Activated CD4-positive, alpha-beta T cell treated with anti-CD3 and anti-CD28 coated beads, Interleukin-2, amount 50 U/mL, for 16 hours (primary cell): ENCODE measurements at regions not wholly inside any gene's neighbourhood (a gene's known extent, or its start where the extent isn't known, plus 50 kb on each side); places are given as distances from the start of the nearest gene placed in this dataset.

Experiments
- DNase-seq: peaks from one replicate; pipeline ENCODE4 v3.0.0-alpha.2; 2020

DNA sequence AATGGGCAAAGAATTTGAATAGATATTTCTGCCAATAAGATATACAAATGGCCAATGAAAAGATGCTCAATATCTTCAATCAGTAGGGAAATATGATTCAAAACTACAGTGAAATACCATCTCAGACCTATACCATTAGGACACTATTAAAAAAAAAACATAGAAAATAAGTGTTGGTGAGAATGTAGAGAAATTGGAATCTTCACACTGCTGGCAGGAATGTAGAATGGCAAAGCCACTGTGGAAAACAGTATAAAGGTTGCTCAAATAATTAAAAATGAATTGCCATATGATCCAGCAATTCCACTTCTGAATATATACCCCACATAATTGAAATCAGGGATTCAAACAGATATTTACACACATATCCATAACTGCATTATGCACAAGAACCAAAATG, 88.1 kb upstream of the STARD13 start:
- no peak for DNase-seq

DNA sequence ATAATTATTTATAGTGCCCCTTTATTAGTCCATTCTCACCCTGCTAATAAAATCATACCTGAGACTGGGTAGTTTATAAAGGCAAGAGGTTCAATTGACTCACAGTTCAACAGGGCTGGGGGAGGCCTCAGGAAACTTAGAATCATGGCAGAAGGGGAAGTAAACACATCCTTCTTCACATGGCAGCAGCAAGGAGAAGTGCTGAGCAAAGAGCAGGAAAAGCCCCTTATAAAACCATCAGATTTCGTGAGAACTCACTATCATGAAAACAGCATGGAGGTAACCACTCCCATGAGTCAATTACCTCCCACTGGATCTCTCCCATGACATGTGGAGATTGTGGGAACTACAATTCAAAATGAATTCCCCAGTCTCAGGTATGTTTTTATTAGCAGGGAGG, 89.9 kb upstream of the STARD13 start:
- DNase-seq, result no peak

DNA sequence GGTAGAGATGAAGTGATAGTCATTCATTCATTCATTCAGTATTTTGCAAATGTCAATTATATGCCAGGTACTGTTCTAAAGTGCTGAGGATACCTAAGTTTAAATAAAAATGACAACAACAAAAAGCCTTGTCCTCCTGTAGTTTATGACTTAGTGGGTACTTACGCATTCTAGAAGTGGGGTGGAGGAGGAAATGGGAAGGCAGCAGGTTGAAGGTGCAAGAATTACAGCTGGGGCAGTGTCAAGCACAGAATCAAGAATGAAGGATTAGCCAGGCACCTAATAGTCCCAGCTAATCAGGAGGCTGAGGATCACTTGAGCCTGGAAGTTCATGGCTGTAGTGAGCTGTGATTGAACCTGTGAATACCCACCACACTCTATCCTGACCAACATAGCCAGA, 90.7 kb upstream of the STARD13 start:
- DNase-seq, result no peak

DNA sequence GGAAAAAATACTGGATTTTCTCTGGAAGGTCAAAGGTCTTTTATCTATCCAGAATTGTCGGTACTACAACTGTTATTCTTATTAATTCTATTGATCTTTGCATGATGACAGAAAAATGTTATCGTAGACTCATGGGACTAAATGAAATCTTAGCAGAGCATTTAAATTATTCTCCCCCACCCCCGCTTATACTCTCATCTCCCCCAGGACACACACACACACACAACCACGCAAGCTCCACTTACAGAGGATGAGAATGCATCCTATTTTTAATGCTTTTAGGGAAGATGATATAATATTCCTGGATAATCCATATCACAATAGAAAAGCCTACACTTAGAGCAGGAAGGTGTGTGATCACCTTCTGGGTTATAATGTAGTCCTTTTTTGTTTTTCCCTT, 91.9 kb upstream of the STARD13 start:
- no peak for DNase-seq

DNA sequence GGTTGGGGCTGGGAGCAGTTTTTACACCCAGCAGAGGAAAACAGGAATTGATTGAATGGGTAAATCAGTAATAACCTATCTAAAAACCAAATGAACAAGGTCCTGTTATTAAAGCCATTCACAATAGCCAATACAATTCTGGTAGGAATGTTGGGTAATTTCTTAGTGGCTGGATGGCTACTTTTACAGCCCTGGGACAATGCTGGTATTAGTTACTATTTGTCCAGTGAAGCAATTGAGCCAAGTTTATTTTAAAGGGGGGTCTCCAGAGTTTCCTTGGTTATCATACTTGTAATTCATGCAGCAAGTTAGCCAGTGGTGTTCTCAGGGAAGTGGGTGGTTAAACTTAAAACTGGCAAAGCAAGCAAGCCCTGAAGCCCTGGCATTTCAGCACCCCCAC, 92.3 kb upstream of the STARD13 start:
- no peak for DNase-seq

DNA sequence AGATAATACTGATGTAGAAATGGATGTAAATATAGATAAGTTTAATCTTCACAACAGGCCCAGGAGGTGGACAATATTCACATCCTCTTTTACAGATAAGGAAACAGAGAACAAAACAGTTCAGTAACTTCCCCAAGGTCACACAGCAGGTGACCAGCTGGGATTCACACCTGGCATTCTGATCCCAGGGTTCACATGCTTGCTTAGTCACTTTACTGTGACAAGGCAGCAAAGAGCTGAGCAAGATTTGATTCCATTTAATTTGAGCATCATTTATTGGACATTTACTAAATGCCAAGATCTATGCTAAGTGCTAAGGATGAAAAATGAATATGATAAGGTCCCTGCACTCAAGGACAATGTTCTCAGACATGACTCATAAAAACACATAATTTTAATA, 94.1 kb upstream of the STARD13 start:
- no peak for DNase-seq

DNA sequence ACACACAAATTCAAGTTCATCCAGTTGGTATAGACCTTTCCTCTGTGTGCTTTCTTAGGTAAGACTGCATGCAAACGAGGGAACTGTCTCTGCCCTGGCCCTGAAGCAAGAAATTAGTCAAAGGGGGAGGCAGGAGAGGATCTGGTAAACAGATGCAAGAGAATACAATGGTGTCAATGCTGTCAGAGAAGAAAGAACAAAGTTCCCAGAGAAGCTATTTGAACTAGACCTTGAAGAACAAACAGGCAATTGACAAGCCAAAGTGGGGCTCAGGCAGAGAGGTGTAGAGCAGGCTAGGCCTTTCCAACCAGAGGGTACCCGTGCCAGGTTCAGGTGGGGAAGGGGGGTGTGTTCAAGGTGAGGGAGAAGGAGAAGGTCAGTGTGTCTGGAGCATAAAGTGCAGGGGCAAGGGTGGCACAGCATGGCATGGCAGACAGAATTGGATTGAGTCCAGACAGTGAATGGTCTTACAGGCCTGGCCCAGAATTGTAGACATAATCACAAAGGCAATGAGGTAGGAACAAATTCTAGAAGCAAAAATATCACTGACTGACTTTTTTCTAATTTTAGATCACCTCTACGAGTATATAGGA, 95.0 kb upstream of the STARD13 start:
- no peak for DNase-seq

DNA sequence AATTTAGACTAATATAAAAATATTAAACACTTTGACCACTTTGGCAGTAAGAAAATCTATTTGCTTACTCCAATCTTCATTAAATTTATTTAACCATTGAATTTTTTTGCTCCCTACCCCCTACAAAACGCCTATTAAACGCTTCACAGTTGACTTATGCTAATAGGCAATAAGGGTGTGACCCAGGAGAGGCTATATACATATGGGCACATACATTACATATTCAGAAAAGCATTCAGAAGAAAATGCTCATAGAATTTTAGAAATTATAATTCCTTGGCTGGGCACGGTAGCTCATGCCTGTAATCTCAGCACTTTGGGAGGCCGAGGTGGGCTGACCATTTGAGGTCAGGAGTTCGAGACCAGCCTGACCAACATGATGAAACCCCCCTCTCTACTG, 95.6 kb upstream of the STARD13 start:
- DNase-seq, result no peak

DNA sequence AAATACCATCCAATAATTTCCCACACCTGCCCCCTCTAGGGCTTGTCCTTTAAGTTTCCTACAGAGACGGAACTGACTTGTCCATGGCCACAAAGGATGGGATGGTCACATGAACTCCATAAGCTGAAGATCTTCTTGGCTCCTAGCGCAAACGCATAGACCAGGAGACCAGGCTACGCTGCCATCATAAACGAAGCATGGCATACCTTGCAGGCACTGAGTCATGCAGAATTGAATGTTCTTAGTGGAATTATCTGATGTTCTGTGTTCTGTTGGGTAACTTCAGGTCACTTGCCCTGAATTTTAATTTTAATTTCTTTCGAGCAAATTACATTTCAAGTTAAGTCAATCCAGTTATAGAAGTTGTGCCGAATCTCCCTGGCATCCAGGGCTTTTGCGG, 96.4 kb upstream of the STARD13 start:
- DNase-seq, result no peak

DNA sequence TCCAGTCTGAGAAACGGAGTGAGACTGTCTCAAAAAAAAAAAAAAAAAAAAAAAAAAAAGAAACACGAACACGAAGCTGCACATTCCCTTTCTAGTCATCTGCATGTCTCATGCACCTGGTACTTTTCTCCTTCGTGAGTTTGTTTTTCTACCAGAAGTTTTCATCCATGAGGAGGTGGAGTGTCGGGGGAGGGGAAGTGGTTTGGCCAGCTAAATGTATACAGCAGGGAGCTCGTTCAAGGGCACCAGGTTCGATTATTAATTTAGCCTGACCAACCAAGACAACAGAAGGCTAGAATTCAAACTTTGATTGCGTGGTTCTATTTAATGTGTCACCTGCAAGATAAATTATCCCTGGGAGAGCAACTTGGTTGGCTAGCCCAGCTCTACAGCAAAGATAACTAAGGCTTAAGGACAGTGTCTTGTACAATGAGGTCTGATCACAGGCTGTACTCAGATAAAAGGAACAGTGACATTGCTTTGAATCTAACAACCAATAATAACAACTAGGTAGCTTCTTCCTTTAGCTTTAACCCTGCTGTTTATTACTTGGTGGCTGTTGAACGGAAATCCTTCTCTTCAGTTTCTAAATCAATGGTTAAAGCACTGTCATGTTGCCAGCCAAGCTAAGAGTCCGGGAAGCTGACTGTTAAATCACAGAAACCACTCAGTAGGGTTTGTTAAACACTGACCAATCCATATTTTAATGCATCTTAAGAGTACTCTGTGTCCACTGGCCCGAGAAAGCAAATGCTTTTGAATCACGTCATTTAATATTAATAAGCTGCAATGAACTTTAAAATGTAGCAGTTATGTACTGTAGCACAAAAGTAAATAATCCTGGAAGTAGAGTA, 98.4 kb upstream of the STARD13 start:
- no peak for DNase-seq

DNA sequence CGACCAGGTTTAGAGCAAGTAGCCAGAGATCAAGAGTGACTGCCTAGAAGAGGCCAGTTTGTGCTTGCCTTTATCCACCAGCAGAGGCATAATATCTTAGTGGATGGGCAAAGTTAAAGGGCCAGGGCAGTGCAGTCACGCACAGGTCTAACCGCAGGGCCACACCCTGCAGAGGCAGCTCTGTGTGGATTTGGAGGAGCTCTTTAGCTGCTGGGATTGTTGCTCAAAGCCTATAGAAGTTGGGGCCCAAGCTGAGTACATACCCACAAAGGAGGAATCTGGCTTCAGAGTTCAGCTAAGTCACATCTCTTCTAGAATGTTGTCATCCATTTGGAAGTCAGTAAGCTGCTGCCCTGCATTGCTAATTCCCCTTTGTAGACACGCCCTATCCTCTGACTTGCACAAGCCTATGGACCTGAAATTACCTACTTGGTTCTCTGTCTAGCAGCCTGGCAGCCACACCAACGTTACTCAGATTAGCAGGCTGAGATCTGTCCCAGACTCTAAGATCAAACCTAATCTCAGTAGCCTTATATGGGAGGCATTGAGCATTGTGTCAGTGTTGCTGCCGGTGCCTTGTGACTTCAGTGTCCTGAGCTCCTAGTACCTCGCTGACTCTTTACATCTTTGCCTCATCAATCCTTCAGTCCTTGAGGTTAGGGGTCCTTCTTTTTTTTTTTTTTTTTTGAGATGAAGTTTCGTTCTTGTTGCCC, 102.9 kb upstream of the STARD13 start:
- DNase-seq, result no peak

DNA sequence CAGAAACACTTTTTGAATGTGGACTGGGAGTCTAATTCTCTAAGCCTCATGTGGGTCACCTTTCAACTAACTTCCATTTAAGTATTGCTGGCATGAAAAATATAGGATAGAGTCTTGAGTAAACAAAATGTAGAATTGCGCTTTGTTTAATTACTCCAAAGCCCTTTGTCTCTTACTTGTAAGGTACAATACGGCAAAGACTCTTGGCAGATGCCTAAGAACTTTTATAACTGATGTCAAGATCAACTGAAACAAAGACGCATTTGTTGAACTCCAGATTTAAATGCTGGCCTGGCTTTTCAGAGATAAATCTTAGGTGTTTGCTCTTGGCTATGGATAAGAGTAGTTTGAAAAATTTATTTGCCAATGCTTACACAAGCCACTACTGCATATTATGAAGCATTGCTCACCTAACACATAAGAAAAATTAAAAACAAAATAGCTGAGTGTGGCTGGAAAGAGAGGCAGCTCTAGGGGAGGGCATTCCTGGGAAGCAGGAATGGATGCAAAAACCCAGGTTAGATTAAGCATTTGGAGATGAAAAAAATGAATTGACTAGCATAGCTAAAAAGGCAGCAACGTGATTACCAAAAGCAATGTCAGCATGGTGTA, 107.3 kb upstream of the STARD13 start:
- no peak for DNase-seq

DNA sequence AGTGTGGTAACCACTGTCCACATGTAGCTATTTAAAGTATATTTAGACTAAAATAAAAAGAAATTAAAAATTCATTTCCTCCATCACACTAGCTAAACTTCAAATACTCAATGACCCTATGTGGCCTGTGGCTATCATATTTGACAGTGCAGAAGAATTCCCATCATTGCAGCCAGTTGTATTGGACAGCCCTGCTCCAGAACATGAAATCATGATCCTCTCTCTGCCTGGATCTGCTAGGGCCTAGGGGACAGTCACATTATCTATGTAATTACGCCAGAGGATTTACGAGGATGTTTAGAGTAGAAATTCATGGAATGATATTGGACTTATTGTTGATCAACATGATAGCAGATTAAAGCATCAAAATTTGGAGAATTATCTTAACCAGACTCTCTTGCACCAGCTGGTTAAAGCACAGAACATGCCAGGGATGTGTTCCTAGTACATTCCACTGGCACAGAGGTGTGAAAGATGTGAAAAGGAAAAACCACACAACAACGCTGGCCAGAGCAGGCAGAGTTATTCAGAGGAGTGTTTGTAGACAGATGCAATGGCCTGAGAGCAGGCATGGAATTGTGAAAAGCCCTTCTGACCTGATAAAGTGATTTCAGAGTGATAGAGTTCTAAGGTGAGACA, 108.9 kb upstream of the STARD13 start:
- DNase-seq, result no peak

DNA sequence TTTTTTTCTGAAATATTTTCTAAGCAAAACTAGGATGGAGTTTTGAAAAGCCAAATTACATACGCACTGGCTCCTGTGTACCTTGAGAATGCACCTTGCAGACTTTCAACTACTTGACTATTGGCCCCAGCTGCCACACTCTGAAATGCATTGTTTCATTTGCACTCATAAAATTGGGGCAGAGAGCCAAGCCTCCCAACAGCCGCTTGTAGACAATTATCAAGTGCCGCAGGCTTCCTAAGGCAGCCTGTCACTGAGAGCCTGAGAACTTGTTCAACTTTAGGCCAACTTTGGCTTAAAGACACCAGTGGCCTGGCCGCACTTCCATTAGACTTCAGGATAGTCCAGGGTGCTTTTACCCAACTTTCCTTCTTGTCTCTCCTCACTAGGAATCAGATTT, 115.7 kb upstream of the STARD13 start:
- no peak for DNase-seq

DNA sequence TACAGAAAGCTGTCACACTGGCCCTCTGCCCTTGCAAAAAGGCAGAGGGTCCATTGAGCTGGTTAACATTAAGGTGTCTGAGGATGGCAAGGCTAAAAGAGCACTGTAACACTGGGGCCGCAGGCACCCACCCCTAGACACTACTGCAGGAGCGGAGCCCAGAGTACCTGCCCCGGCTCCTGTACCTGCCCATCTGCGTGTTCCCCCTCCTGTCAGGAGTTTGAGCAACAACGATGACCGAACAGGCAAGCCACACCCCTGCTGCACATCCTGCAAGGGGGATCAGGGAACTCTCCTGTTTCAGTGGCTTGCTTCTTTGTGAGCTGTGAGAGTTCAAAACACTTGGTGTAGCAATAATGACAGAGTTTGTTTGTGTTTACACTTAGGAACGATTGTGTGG, 117.4 kb upstream of the STARD13 start:
- DNase-seq, result no peak

DNA sequence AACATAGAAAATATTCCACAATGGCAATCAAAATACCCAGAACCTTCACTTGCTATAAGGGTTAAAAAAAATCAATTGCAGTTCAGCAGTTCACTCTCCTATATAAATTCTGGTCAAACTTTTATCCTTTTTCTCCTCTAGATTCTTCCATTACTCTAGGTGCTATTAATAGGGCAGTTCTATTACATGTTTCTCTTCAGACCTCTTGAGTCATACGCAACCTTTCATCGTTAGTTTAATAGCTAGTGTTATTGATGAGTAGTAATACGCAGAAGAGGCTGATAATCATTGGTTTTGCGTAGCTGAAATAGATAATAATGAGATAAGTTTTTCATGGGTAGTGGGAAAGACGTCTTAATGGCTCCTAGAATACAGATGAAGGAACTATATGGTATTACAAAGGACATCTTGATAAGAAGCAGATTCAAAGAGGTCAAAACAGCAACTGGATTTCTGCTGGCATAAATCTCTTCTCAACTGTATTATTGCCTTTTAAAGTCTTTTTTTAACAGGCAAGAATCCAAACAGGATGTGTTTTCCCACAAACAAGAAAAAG, 118.3 kb upstream of the STARD13 start:
- no peak for DNase-seq

DNA sequence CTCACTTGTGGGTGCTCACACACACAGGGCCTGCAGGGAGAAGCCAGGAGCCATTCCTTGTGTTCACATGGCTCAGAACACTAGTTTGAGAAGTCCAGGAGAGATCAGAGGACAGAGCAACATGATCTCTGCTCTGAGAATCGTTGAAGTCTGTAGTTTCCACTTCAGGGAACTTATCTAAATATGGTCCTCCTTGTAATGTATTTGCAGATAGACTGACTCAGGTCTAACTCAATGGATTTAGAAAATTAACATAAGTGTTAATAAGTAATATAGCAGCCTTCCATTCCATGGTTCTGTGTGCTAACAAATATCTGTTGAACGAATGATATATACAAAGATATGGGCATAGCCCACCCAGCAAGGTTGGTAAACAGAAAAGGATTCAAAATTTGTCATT, 119.8 kb upstream of the STARD13 start:
- no peak for DNase-seq

DNA sequence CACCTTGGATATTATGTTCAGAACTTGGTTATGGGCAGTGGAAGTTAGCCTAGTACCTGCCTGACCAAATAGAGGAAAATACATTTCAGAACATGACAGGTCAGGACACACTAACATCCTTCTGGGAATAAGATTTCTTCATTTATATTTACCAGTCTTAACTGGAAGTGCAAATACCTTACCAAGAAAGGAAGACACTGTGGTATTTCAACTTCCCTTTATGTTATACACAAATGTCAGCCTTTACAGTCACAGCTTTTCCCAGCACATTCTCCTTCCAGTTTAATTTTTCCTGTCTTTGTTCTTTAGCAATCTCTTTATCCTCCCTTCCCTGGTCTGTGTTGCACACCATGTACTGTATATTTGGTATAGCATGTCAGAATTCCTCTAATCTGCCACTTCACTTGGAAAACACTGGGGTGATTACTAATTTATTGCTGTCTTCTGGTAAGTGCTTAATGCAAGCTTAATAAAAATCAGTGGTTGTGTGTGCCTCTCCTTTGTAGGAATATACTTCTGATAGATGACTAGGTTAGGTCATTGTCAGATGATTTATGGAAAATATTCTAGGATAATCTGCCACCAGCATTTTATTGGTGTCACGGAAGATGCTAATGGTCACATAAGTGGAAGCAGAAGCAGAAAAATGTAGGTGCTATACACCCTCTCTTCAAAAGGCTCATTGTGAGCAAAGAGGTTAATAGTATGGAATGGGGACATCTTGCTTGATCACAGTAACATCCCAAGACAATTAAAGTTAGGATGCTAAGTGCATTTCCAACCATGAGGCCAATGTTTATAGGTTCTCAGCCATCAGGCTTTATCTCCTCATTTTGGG, 124.3 kb upstream of the STARD13 start:
- DNase-seq, result no peak

DNA sequence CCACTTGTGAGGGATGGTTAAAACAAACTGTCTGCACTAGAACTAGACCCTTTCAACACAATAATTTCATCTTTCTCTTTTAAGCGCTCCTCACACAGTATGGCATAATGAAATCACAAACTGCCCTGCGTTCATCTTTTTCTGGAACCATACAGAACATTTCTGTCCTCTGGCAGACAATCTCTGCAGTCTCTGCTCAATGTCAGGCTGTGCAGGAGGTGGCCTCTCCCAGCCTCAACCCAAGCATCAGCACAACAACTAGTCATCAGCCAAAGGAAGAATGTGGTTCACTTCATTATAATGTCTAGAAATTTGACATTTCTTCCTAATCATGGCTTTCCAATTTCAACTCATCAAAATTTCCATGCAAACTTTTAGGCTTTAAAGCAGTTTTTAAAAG, 125.1 kb upstream of the STARD13 start:
- DNase-seq, result no peak

DNA sequence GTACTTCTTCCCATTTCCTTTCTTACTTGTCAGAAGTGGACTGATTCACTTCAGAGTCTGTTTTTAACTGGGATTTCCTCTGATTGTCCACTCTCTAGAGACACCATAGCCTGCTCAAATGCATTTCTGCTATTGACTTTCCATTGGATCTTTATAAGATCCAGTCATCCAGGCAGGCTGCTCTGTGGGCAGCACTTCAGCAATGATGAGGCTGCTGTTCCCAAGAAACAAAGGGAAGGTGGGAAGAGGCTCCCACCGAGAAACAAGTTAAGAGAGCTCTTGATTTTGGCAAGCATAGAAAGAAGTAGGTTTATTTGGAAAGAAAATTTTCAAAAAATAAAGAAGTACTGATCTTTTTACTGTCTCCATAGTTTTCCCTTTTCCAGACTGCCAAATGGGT, 125.8 kb upstream of the STARD13 start:
- DNase-seq, result no peak

DNA sequence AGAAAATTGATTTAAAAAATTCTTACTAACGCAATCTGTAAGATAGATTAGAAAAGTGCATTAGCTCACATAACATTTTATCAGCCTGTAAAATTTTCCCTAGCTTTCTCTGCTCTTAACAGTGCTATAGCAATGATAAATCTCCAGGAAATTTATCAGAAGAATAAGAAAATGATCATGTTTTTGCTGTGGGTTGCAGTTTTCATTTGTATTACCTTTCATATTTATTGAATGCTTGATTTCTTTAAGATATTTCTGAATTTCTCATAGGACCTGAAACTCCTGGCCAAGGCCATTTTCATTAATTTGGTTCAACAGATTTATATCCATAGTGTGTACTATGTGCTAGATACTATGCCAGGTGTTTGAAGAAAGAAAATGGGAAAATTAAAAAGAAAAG, 130.3 kb upstream of the STARD13 start:
- no peak for DNase-seq
